Tibial nerve (tissue), 4 donors: ENCODE measurements at regions not wholly inside any gene's neighbourhood (a gene's known extent, or its start where the extent isn't known, plus 50 kb on each side); places are given as distances from the start of the nearest gene placed in this dataset.

Source experiments
- DNase-seq, 2 donors: peaks; one replicate each; pipeline ENCODE4 v3.0.0-alpha.2; 2019; ENCODE audit warnings: low spot score in 2 of 2
- H3K27ac ChIP-seq, 4 donors: fragments of 200-600 bp; sonication (generic) in 3 of 4; one replicate each; pipeline ENCODE4 v1.5.1; 2017 to 2019; ENCODE audit warnings: mild to moderate bottlenecking in 1 of 4
- H3K27me3 ChIP-seq, 2 donors: fragments of 200-600 bp; sonication (generic) in 1 of 2; one replicate each; pipeline versions ENCODE4 v1.5.1 to v1.6.0; 2017 to 2019
- H3K36me3 ChIP-seq, 3 donors: fragments of 200-600 bp; sonication (generic); one replicate each; pipeline ENCODE4 v1.5.1; 2018 to 2019
- H3K4me1 ChIP-seq, 4 donors: fragments of 200-600 bp; sonication (generic) in 3 of 4; one replicate each; pipeline ENCODE4 v1.5.1; 2017 to 2019
- H3K4me3 ChIP-seq, 4 donors: fragments of 200-600 bp; sonication (generic) in 3 of 4; one replicate each; pipeline ENCODE4 v1.5.1; 2017 to 2019; ENCODE audit warnings: mild to moderate bottlenecking in 1 of 4, moderate library complexity in 1 of 4
- H3K9me3 ChIP-seq, 4 donors: fragments of 200-600 bp; sonication (generic) in 3 of 4; one replicate each; pipeline ENCODE4 v1.5.1; 2017 to 2019
- CTCF ChIP-seq, 5 experiments: fragments of 200-600 bp in 3 of 5; fragments of 450-650 bp in 2 of 5; sonication (generic) in 3 of 5; IDR thresholded peaks; one replicate each; pipeline ENCODE4 v1.5.1; 2016 to 2019; ENCODE audit warnings: antibody characterized with exemption in 5 of 5, mild to moderate bottlenecking in 3 of 5, moderate library complexity in 2 of 5
- EP300 ChIP-seq, 2 donors: sonication (generic); formaldehyde crosslinking; IDR thresholded peaks; one replicate each; pipeline ENCODE4 v1.6.1; 2017; ENCODE audit warnings: antibody characterized with exemption in 2 of 2, mild to moderate bottlenecking in 1 of 2
- POLR2A ChIP-seq, 2 donors: fragments of 450-650 bp; IDR thresholded peaks; one replicate each; pipeline ENCODE4 v1.6.1; 2017; ENCODE audit warnings: antibody characterized with exemption in 2 of 2, mild to moderate bottlenecking in 2 of 2, moderate library complexity in 2 of 2
- WGBS, 2 donors: methylation state at CpG; one replicate each; pipeline ENCODE4 v1.1.5; 2018; 5-methylcytosine and 5-hydroxymethylcytosine counted together

GRCh38 chr11:121889186-121889585 lies 226.8 kb downstream of the BLID start:
- TF ChIP-seq POLR2A (IDR thresholded peaks at IDR 0.05): no peak
- TF ChIP-seq CTCF (IDR thresholded peaks at IDR 0.05): no peak
- no peak for TF ChIP-seq EP300 (IDR thresholded peaks at IDR 0.05)
- Histone ChIP-seq H3K27me3 (no peaks in the 10 kb centered on the region), H3K27ac (no peak overlapping the region), H3K36me3 (no peaks in the 10 kb centered on the region), H3K4me1 (peaks cover 0 to 57% (median 13%) of the 10 kb centered on the region in 4 donors), H3K4me3 (no peak overlapping the region), H3K9me3 (no peaks in the 10 kb centered on the region)
- no peak for DNase-seq
- WGBS, 2 donors: 91 to 94% methylated on average over 6 of the region's 6 CpGs

GRCh38 chr11:121887976-121888557 lies 227.9 kb downstream of the BLID start:
- Histone ChIP-seq H3K4me3 (no peak overlapping the region), H3K36me3 (no peaks in the 10 kb centered on the region), H3K27me3 (no peaks in the 10 kb centered on the region), H3K4me1 (peaks cover 0 to 57% (median 13%) of the 10 kb centered on the region in 4 donors), H3K9me3 (no peaks in the 10 kb centered on the region), H3K27ac (no peak overlapping the region)
- no peak for DNase-seq
- TF ChIP-seq CTCF (IDR thresholded peaks at IDR 0.05) (no peak), EP300 (IDR thresholded peaks at IDR 0.05) (no peak), POLR2A (IDR thresholded peaks at IDR 0.05) (no peak)
- WGBS, 2 donors: 81 to 87% methylated on average over 4 of the region's 4 CpGs

GRCh38 chr11:121887569-121887968 lies 228.4 kb downstream of the BLID start:
- TF ChIP-seq POLR2A (IDR thresholded peaks at IDR 0.05) (no peak), CTCF (IDR thresholded peaks at IDR 0.05) (no peak), EP300 (IDR thresholded peaks at IDR 0.05) (peak in 1 of 2 donors; percentile 18)
- no peak for DNase-seq
- H3K4me1 ChIP-seq: peaks cover 0 to 55% (median 11%) of the 10 kb centered on the region in 4 donors
- WGBS, 2 donors: 25 to 32% methylated on average over 3 of the region's 3 CpGs
- no peak overlapping the region for H3K27ac ChIP-seq
- H3K9me3 ChIP-seq: no peaks in the 10 kb centered on the region
- H3K36me3 ChIP-seq: no peaks in the 10 kb centered on the region
- H3K27me3 ChIP-seq: no peaks in the 10 kb centered on the region
- no peak overlapping the region for H3K4me3 ChIP-seq

GRCh38 chr11:121886996-121887395 lies 229.0 kb downstream of the BLID start:
- Histone ChIP-seq H3K27ac (peak overlapping the region in 2 of 4 donors; percentile 10 to 38), H3K27me3 (no peaks in the 10 kb centered on the region), H3K4me1 (peaks cover 0 to 49% (median 9%) of the 10 kb centered on the region in 4 donors), H3K36me3 (no peaks in the 10 kb centered on the region), H3K9me3 (no peaks in the 10 kb centered on the region), H3K4me3 (no peak overlapping the region)
- no peak for DNase-seq
- TF ChIP-seq EP300 (IDR thresholded peaks at IDR 0.05) (no peak), POLR2A (IDR thresholded peaks at IDR 0.05) (no peak), CTCF (IDR thresholded peaks at IDR 0.05) (no peak)
- WGBS, 2 donors: 93 to 97% methylated on average over 2 of the region's 2 CpGs

GRCh38 chr11:121886005-121886734 lies 229.8 kb downstream of the BLID start:
- TF ChIP-seq EP300 (IDR thresholded peaks at IDR 0.05) (peak in 1 of 2 donors; percentile 46), CTCF (IDR thresholded peaks at IDR 0.05) (no peak)
- 39 to 43% methylated on average over 8 of the region's 8 CpGs for WGBS, 2 donors
- H3K36me3 ChIP-seq: no peaks in the 10 kb centered on the region
- H3K27ac ChIP-seq: peak overlapping the region in 2 of 4 donors; percentile 10 to 38
- no peak overlapping the region for H3K4me3 ChIP-seq
- DNase-seq: peak; percentile 61
- peaks cover 0 to 44% (median 5%) of the 10 kb centered on the region in 4 donors for H3K4me1 ChIP-seq
- H3K9me3 ChIP-seq: no peaks in the 10 kb centered on the region
- H3K27me3 ChIP-seq: no peaks in the 10 kb centered on the region
